B cell (primary cell): ENCODE measurements at regions not wholly inside any gene's neighbourhood (a gene's known extent, or its start where the extent isn't known, plus 50 kb on each side); places are given as distances from the start of the nearest gene placed in this dataset.

ENCODE experiments used
- ATAC-seq: fragments of 200-7000 bp; cut with Tn5 transposase; one replicate; pipeline ENCODE4 v1.10.0; 2021; ENCODE audit warnings: low read depth, mild to moderate bottlenecking, moderate number of reproducible peaks, moderate library complexity
- CTCF ChIA-PET: fragments of 350-600 bp; sonication (Branson Sonifier 250); formaldehyde crosslinking; loops from one replicate; lab custom pipeline; 2021; ENCODE audit warnings: antibody characterized with exemption, inconsistent platforms; lab: Charles Lee
- POLR2A ChIA-PET: fragments of 350-600 bp; sonication (Branson Sonifier 250); formaldehyde crosslinking; loops from one replicate; lab custom pipeline; 2021; ENCODE audit warnings: antibody characterized with exemption; lab: Charles Lee
- DNase-seq: peaks from one replicate; pipeline ENCODE4 v3.0.0; 2013
- H2AFZ ChIP-seq: 2 replicates; pipeline ENCODE4 v1.6.1; 2012; ENCODE audit warnings: mild to moderate bottlenecking, low read depth, low read length; ENCODE audit not compliant: insufficient read depth, poor library complexity, severe bottlenecking
- H3K27ac ChIP-seq, 2 donors: 1 replicate in 1 of 2; 2 replicates in 1 of 2; pipeline ENCODE4 v1.5.1; 2012 to 2013; ENCODE audit warnings: low read length in 2 of 2, mild to moderate bottlenecking in 2 of 2, moderate library complexity in 1 of 2
- H3K27me3 ChIP-seq, 4 experiments: fragments of 200-600 bp in 1 of 4; sonication (generic) in 1 of 4; replicated peaks in 1 of 4; 1 replicate in 2 of 4; 2 replicates in 2 of 4; pipeline versions ENCODE4 v1.6.1 to v1.7.0; 2013 to 2016; ENCODE audit warnings: low read length in 3 of 4, mild to moderate bottlenecking in 2 of 4, mixed read lengths in 1 of 4, moderate library complexity in 1 of 4; ENCODE audit not compliant: insufficient read depth in 4 of 4, control insufficient read depth in 3 of 4; ENCODE audit errors: control extremely low read depth in 1 of 4
- H3K36me3 ChIP-seq, 2 experiments: replicated peaks in 1 of 2; 1 replicate in 1 of 2; 2 replicates in 1 of 2; pipeline versions ENCODE4 v1.6.1 to v1.7.1; 2013; ENCODE audit warnings: low read length in 1 of 2; ENCODE audit not compliant: insufficient read depth in 2 of 2, control insufficient read depth in 1 of 2; ENCODE audit errors: control extremely low read depth in 1 of 2, extremely low read depth in 1 of 2
- H3K4me1 ChIP-seq, 2 donors: fragments of 200-600 bp in 1 of 2; sonication (generic) in 1 of 2; 1 replicate in 1 of 2; 2 replicates in 1 of 2; pipeline versions ENCODE4 v1.5.1 to v1.6.1; 2013 to 2017; ENCODE audit warnings: low read length in 2 of 2; ENCODE audit not compliant: control insufficient read depth in 2 of 2, insufficient read depth in 2 of 2
- H3K4me2 ChIP-seq: replicated peaks from 2 replicates; pipeline ENCODE3; 2012; ENCODE audit warnings: mild to moderate bottlenecking, low read depth, low read length; ENCODE audit not compliant: poor library complexity, severe bottlenecking
- H3K4me3 ChIP-seq, 5 experiments: fragments of 200-600 bp in 1 of 5; sonication (generic) in 1 of 5; 1 replicate in 3 of 5; 2 replicates in 2 of 5; pipeline versions ENCODE4 v1.5.1 to v1.7.0; 2011 to 2016; ENCODE audit warnings: low read length in 4 of 5, mild to moderate bottlenecking in 4 of 5, low read depth in 2 of 5, control low read depth in 1 of 5, moderate library complexity in 1 of 5; ENCODE audit not compliant: insufficient read depth in 1 of 5; ENCODE audit errors: control extremely low read depth in 1 of 5, extremely low read depth in 1 of 5
- H3K79me2 ChIP-seq: fragments of 200-600 bp; sonication (generic); one replicate; pipeline ENCODE4 v1.6.0; 2016; ENCODE audit warnings: low read length; ENCODE audit not compliant: control insufficient read depth, insufficient read depth
- H3K9ac ChIP-seq: fragments of 200-600 bp; sonication (generic); 2 replicates; pipeline ENCODE4 v1.6.1; 2017; ENCODE audit warnings: mild to moderate bottlenecking, low read length, moderate library complexity
- H3K9me3 ChIP-seq, 3 donors: one replicate each; pipeline versions ENCODE4 v1.6.1 to v1.7.1; 2013; ENCODE audit warnings: low read length in 2 of 3; ENCODE audit not compliant: control insufficient read depth in 2 of 3, insufficient read depth in 1 of 3; ENCODE audit errors: control extremely low read depth in 1 of 3
- H4K20me1 ChIP-seq: 2 replicates; pipeline ENCODE4 v1.6.0; 2012; ENCODE audit warnings: mild to moderate bottlenecking, low read length; ENCODE audit not compliant: insufficient read depth, control insufficient read depth, poor library complexity, severe bottlenecking
- H3K27ac Mint-ChIP-seq: one replicate; pipeline ENCODE4 v1.8.0; 2021; ENCODE audit warnings: mixed read lengths
- H3K27me3 Mint-ChIP-seq: one replicate; pipeline ENCODE4 v1.8.0; 2021; ENCODE audit warnings: mixed read lengths
- H3K4me1 Mint-ChIP-seq: one replicate; pipeline ENCODE4 v1.8.0; 2021; ENCODE audit warnings: mixed read lengths
- H3K4me3 Mint-ChIP-seq: one replicate; pipeline ENCODE4 v1.8.0; 2021; ENCODE audit warnings: mixed read lengths
- H3K9me3 Mint-ChIP-seq: one replicate; pipeline ENCODE4 v1.8.0; 2022; ENCODE audit warnings: mixed read lengths; ENCODE audit not compliant: insufficient read depth
- CTCF ChIP-seq: fragments of 200-600 bp; IDR thresholded peaks from one replicate; pipeline ENCODE4 v1.8.0; 2022; ENCODE audit warnings: antibody characterized with exemption, mild to moderate bottlenecking
- EZH2 ChIP-seq: IDR thresholded peaks from 2 replicates; pipeline ENCODE4 v1.6.1; 2012; ENCODE audit warnings: borderline replicate concordance, low read depth, mild to moderate bottlenecking, moderate library complexity, low read length; ENCODE audit not compliant: insufficient read depth, poor library complexity, severe bottlenecking
- WGBS: methylation state at CpG from one replicate; pipeline ENCODE4 v1.1.5; 2013; ENCODE audit warnings: missing lambda C conversion rate; ENCODE audit not compliant: insufficient coverage; 5-methylcytosine and 5-hydroxymethylcytosine counted together
- intact Hi-C: fragments of 100-400 bp; cut with micrococcal nuclease; formaldehyde crosslinking; loops from one replicate; pipeline ENCODE4 v1.10.0; 2022

- no peak for ATAC-seq
- no peaks in the 10 kb centered on the region for H3K27me3 ChIP-seq
- WGBS, result 100% methylated on average over 1 of the region's 3 CpGs
- no peak for DNase-seq
- H3K9me3 Mint-ChIP-seq, result no peaks in the 10 kb centered on the region
- H3K27me3 Mint-ChIP-seq, result no peaks in the 10 kb centered on the region
- intact Hi-C loops, result no loop called here
- POLR2A ChIA-PET, result no interaction called here
- H3K9me3 ChIP-seq, result peaks cover 0 to 5% (median 0%) of the 10 kb centered on the region in 3 donors
- TF ChIP-seq CTCF (no peak), EZH2 (no peak)
- no peak overlapping the region for H3K27ac Mint-ChIP-seq
- no peak overlapping the region for H3K4me2 ChIP-seq
- no peak overlapping the region for H3K4me3 Mint-ChIP-seq
- CTCF ChIA-PET, result no interaction called here
- no peak overlapping the region for H2AFZ ChIP-seq
- no peak overlapping the region for H3K9ac ChIP-seq
- no peaks in the 10 kb centered on the region for H3K36me3 ChIP-seq
- no peak overlapping the region for H3K27ac ChIP-seq
- H3K4me1 ChIP-seq, result no peaks in the 10 kb centered on the region
- no peaks in the 10 kb centered on the region for H3K79me2 ChIP-seq
- no peaks in the 10 kb centered on the region for H3K4me1 Mint-ChIP-seq
- H3K4me3 ChIP-seq, result no peak overlapping the region
- H4K20me1 ChIP-seq, result no peaks in the 10 kb centered on the region
These were observed 582.5 kb downstream of the EFNB2 start for GRCh38 chr13:105952973-105953290.

- H3K4me3 ChIP-seq, result no peak overlapping the region
- TF ChIP-seq EZH2, result no peak
- TF ChIP-seq CTCF, result no peak
- no peak overlapping the region for H3K9ac ChIP-seq
- no peaks in the 10 kb centered on the region for H4K20me1 ChIP-seq
- H3K27me3 ChIP-seq, result no peaks in the 10 kb centered on the region
- no peak overlapping the region for H3K27ac ChIP-seq
- H3K79me2 ChIP-seq, result no peaks in the 10 kb centered on the region
- intact Hi-C loops, result no loop called here
- ChIA-PET CTCF (no interaction called here), POLR2A (no interaction called here)
- Mint-ChIP-seq H3K27me3 (no peaks in the 10 kb centered on the region), H3K27ac (no peak overlapping the region), H3K4me1 (no peaks in the 10 kb centered on the region), H3K9me3 (no peaks in the 10 kb centered on the region), H3K4me3 (no peak overlapping the region)
- DNase-seq (no peak), ATAC-seq (no peak)
- H3K9me3 ChIP-seq, result peaks cover 0 to 5% (median 0%) of the 10 kb centered on the region in 3 donors
- no CpG with 5 or more reads among the region's 1 CpG for WGBS
- no peaks in the 10 kb centered on the region for H3K4me1 ChIP-seq
- no peak overlapping the region for H2AFZ ChIP-seq
- H3K36me3 ChIP-seq, result no peaks in the 10 kb centered on the region
- H3K4me2 ChIP-seq, result no peak overlapping the region
These were observed 583.1 kb downstream of the EFNB2 start for GRCh38 chr13:105952233-105952972.
